GM19239 (cell line): ENCODE measurements at regions not wholly inside any gene's neighbourhood (a gene's known extent, or its start where the extent isn't known, plus 50 kb on each side); places are given as distances from the start of the nearest gene placed in this dataset.
"Not testable (repeated sequence)": the region's sequence is repeated elsewhere in the genome, so short reads cannot be mapped to it uniquely, and the experiment has no call there.

Experiments
- DNase-seq: peaks from one replicate; pipeline ENCODE4 v3.0.0; 2011; ENCODE audit warnings: low spot score; ENCODE audit not compliant: insufficient read length
- FAIRE-seq: peaks from 2 replicates; lab custom pipeline; 2011; peaks lifted over from hg19 to GRCh38; lab: Jason Lieb, UNC

DNA sequence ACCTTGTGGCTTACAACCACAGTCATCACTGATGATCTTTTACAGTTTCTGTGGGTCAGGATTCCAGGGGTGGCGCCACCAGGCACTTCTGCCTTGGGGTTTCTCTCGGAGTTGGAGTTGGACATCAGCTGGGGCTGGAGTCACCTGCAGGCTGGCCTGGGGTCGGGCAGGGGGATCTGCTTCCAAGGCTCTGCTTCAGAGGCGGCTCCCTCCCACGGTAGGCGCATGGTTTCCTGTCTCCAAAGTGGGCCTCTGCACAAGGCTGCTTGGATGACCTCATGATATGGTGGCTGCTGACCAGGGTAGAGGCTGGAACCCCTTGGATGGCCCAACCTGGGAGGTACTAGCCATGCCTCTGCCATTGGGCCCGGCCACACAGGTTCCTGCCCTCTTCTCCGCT, 170.6 kb upstream of the CIBAR2 start:
- no peak for FAIRE-seq
- no peak for DNase-seq

DNA sequence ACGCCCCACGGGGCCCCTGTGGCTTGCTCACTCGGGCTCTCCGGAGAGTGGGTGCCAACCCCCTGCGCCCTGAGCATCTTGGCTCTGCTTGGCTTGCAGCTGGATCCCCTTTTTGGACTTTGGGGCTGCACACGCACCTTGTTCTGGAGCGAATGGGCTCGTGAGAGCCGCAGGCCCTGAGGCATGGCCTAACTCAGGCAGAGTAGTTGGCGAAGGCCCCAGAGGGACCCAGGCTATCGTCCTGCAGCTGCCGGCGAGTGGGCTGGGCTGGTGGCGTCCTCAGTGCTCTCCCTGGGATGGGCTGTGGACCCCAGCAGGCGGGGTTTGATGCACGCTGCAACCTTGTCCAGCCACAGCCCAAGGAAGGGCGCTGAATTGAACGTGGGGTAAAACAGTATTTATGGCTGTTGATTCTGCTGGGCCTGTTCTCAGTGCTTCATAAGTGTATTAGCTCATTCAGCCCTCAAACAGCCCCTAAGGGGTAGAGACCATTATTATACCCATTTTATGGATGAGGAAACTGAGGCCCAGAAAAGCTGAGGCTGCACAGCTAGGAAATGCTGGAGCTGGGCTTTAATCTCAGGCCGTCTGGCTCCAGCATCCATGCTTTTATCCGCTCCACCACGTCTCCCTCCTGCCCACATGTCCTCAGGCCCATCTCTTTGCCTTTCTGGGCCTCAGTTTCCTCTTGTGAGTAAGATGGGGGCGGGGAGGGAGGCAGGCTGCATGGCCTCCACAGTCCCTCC, 171.2 kb upstream of the CIBAR2 start:
- DNase-seq (no peak), FAIRE-seq (no peak)

DNA sequence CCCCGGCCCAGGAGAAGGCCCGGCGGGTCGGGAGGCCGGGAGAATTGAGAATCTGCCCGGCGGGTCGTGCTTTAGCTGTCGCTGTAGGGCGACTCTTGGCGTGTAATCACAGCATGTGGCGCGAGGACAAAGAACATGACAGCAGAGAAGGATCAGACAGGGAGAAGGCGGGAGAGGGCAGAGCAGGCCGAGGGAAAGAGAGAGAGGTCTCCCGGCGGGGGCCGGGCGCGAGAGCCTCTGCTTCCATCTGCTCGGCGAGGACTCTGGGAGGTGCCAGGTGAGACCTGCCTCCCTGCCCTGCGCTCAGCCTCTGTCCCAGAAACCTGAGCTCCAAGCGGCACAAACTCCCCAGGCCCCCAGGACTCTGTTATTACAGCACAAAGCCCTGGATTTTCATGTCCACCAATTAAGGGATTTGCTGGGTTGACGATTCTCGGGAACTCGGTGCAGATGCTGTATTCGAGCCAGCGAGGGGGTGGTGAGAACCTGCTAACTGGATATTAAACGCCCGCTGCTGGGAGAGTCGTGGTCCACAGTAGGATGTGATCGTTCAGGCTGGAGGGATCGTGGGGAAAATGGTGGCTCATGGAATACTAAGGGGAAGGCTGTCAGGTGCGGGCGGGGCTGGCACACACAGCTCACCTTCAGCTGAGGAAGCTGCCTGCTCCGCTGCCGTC, 172.0 kb upstream of the CIBAR2 start:
- no peak for DNase-seq
- no peak for FAIRE-seq

DNA sequence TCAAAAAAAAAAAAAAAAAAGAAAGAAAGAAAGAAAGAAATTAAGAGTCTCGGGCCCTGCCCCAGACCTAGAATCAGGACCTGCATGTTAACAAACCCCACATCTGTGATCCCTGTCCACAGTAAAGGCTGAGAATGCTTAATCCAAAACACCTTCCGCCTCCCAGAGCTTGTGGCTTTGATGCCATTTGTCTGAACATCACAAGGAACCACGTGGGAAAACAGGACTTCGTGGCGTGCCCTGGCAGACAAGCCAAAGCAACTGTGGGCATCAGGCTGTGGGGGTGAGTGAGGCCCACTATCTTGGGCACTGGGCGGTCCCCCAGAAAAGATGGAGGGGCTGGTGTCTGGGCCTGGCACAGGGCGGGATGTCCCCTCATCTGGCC, 173.4 kb upstream of the CIBAR2 start:
- FAIRE-seq = no peak
- DNase-seq = no peak

DNA sequence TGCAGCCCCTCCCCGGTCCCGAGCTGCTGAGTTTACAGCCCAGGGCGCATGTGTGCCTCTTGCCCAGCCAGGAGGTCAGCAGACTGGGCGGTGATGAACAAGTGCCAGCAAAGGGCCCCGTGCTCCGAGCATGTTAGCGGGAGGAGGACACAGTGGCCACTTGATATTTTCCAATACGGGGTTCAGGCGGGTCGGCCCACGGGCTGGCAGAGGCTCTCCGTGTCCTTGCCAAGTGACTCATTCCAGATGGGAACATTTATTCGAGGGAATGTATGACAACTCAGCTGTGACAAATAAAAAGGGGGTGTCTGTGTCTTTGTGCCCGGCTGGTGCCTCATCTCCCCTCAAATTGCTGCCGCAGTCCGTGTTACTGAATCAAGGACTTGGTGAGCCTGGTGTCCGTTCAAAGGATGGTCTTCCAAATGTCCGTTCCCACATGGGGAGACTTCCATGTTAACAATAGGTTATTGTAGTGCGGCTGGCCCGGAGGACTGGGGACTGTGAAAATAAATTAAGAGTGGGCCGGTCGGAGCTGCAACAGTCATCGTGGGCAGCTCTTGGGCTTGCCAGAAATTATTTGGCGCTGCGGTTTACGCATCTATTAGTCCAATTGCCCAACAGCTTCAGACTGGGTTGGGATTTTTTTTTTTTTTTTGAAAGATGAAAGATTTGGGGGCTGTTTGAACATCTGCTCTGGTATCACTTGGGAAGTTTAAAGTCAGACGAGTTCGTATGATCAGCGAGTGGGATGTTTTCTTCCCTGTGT, 174.0 kb upstream of the CIBAR2 start:
- no peak for FAIRE-seq
- DNase-seq = no peak

DNA sequence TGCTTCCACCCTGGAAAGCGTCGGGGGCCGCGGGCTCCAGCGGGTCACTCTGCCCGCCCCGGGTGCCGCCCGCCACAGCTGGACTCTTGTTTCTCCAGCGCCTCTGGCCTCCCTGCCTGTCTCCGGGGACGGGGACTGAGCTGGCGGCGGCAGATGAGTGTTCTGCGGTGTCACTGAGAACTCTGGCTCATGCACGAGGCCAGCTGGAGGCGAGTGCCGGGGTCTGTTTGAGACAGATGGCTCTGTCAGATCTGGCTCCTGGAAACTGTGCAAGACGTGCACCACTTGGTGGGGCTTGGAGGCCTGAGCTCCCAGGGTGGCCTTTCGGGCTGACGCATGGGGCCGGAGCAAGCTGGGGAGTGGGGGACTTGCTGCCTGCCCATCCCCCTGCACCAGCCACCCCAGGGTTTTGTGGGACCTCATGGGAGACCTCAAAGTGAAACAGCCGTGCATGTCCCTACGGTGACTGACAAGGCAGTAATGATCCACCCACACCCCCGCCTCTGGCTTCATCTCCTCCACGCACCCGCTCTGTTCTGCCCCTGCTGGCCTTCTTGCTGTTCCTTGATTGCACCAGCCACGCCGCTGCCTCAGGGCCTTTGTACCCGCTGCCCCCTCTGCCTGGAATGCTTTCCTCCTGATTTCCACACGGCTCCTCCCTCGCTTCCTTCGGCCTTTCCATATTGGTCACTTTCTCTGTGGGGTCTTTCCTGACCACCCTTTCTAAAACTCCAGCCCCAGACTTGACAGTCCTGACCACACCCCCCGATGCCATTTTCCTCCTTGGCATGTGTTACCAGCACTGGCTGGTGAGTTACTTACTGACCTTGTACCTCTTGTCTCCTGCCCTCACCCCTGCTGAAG, 174.9 kb upstream of the CIBAR2 start:
- no peak for FAIRE-seq
- no peak for DNase-seq

DNA sequence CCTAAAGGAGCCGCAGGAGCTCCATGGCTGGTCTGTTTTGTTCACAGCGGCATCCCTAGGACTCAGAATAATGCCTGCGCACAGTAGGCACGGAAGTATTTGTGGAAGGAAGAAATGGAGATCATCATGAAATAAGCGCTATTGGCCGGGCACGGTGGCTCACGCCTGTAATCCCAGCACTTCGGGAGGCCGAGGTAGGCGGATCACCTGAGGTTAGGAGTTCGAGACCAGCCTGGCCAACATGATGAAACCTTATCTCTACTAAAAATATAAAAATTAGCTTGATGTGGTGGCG, 175.5 kb upstream of the CIBAR2 start:
- not testable (repeated sequence) for DNase-seq, FAIRE-seq

DNA sequence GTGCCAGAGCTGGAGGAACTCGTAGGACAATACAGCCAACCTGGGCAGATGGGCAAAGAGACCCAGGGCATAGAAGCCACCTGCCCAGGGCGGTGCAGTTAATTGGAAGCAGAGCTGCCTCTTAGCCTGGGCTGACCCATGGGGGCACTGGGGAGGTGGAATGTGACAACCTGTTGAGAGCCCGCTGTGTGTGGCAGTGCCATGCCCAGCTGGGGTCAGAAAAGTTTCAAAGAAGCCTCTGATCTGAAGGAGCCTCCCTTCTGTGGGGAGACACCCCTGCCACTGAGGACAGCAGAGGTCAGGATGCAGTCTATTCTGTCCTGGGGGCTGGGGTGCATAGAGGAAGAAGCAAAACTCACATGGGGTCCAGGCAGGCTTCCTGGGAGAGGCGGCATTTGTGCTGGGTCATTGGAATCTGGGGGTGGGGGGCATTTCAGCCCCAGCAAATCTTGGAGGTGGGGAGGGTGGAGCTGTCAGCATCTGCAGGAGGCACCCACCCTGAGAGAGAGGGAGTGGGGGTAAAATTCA, 176.1 kb upstream of the CIBAR2 start:
- FAIRE-seq (no peak), DNase-seq (no peak)

DNA sequence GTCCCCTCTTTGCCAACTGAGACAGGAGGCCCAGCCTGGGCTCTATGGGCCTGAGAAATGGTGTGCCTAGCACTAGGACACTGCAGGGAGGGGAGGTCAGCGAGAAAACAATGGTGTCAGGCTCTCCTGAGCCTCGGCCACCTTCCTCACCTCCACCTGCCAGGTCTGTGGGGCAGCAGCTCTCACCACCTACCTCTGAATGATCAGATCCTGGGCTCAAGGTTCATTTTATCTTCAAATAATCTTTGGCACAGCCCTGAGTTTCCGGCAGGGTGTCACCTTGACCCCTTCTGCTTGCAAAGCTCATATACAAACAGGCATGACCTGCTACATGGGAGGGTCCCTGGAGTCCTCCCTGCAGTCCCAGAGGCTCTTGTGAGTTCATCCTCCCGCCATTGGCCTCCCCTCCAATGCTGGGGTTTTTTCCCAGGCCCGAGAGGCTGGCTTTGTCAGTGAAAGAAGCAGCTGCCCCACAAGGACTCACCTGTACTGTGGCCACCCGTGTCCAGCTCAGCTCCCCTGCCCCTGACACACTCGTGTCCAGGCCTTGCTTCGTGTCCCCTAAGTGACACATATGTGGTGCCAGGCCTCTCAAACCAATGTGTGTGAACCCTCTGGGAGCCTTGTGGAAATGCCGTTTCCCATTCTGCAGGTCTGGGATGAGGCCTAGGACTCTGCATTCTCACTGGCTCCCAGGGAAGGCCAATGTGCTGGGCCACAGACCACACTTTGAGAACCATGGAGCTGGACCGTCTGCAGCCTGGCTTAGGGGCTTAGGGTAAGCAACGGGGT, 176.8 kb upstream of the CIBAR2 start:
- FAIRE-seq (no peak), DNase-seq (no peak)

DNA sequence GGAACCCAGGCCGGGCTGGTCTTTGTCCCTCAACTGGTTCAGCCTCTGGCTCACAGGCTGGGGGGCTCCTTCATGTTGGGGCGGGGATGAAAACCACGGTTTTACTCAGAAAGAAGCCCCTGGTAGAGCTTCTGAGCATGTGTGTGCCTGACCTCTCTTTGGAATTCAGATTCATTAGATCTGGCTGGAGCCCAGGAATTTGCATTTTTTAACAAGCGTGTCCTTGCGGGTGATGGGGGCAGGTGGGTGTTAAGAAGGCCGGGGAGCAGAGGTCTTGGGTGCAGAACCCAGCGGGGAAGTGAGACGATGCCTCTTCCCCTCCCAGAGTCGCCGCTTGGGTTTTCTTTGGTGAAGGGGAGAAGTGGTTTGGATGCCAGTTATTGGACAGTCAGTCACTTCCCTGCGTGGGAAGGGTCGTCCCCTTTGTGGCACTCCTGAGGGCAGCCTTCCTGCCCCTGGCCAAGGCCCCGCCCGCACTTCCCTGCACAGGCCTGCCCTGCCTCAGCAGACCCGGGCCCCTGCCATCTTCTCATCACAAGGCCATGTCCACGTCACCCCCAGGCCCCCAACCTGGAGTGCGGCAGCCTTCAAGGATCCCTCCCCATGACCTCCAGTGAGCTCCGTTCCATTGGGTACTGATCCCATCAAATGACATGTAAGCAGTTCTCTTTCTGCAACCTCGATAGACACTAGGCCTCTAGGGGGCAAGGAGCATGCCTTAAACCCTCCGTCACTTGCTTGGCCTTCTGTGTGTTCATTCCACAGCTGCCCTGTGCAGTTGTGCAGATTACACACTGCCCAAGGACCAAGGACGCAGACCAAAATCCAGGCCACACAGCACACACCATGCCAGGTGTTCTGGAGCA, 177.7 kb upstream of the CIBAR2 start:
- DNase-seq = no peak
- no peak for FAIRE-seq

DNA sequence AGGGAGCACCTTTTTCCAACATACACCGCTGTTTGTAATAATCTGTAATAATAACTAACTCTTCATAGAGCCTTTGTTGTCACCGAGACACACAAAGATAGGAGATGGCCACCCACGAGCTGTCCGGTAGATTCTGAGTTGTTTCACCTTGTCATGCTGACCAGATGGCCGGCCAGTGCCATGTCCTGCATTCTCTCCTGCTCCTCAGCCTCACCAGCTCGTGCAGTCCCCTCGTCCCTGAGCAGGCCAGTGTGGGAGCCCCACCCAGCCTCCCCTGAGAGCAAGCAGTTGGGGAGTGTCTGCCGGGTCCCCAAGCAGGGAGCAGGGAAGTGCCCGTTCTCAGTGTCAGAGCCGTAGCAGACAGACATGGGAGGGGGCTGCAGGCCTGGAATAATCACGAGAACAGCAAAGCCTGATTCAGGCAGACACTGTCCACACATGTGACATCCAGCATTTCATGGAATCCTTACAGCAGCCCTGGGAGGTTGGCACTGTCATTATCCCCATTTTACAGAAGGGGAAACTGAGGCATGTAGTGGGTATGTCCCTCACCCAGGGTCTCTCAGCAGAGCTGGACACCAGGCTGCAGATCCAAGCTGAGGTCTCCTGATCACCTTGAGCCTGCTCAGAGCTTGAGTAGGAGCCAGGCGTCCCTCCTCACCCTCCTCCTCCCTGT, 178.5 kb upstream of the CIBAR2 start:
- no peak for FAIRE-seq
- DNase-seq = no peak

DNA sequence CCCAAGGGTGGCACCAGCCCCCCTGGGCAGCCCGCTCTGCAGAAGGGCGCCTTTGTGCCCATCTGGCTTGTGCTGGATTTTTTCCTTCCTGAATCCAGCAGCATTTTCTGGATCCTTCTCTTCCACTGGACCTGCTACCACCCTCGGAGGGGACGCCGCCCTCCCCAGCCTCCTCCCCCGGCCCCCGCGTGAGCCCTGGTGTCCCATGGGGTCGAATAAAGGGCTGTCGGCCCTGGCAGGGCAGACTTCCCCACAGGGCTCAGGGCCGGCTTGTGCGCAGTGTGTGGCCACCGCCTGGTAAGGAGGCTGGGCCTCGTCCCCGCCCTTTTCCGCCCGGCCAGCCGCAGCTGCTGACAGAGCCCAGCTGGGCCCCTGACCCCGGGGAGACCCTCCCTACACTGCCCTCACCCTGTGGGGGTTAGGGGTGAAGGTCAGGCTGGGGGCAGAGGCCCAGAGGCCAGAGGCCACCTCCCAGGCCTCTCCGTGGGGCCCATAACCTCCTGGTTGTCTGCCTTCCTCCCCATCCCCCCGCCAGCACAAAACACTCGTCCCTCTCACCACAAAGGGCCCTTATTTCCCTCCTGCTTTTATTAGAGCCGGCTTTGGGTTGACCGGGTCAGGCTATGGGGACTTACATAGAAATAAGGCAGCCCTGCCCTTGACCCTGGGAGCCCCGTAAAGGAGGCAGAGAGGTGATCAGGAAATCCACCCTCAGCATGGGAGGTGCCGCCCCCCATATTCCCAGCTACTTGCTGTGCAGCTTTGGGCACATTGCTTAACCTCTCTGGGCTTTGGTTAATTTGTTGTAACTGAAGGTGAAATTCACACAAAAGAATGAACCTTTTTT, 179.3 kb upstream of the CIBAR2 start:
- DNase-seq = no peak
- FAIRE-seq = no peak

DNA sequence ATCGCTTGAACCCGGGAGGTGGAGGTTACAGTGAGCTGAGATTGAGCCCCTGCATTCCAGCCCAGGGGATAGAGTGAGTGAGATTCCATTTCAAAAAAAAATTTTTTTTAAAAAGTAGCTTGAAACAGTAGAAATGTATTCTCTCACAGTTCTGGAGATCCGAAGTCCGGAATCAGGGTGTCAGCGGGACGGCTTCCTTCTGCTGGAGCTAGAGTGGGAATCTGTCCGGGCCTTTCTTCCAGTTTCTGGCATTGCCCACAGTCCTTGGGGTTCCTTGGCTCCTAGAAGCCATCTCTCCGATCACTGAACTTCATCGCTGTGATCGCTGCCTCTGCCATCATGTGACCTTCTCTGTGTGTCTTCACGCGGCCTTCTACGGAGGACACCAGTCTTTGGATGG, 181.2 kb upstream of the CIBAR2 start:
- no peak for FAIRE-seq

DNA sequence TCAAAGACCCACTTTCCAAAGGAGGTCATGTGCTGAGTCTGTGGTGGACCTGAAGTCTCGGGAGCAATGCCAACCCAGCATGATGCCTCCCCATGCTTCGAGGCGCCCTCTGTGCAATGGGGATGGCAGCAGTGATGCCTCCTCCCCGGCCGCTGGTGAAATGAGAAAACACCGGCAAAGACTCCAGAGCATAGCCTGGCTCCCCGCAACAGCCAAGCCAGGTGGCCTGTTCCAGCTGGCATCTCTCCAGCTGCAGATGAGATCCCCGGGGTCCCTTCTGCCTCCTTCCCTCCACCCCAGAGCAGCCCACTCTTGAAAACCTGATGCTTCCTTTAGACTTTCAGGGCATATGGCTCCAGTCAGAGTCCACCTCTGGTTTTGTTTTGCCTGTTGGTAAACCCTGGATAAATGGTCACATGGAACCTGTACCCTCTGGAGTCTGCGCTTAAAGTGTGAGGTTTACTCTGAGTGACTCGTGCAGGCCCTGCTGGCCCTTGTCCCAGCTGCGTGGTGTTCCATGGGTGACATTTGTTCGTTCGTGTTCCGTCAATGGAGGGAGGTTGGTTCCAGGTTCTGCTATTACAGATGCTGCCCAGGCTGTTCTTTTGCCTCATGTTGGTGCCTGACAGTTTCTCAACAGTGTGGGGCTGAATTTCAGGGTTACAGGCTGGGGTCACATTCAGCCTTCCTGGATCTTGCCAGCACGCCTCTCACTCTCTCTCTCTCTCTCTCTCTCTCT, 181.8 kb upstream of the CIBAR2 start:
- DNase-seq = no peak
- FAIRE-seq = no peak

More for the DNA sequence above, 181.2 kb upstream of the CIBAR2 start:
- DNase-seq = no peak

DNA sequence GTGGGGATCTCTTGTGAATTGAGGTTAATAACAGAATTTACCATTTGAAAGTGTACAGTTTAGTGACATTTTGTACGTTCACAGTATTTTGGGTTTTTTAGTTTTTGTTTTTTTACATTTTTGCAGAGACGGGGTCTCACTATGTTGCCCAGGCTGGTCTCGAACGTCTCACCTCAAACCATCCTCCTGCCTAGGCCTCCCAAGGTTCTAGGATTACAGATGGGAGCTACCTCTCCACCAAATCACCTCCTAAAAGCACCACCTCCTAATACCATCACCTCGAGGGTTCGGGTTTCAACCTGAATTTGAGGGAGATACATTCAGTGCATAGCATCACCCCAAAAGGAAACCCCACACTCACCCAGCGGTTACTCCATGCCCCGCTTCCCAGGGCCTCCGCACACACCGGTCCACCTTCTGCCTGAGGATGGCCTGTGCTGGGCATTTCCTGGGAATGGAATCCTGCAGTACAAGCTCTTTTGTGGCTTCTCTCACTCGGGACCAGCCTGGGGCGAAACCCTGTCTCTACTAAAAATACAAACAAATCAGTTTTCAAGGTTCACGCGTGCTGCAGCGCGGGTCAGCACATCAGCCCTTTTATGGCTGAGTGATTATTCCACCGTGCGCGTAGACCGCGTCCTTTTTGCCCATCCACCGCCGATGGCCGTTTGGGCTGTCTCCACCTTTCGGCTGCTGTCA, 182.7 kb upstream of the CIBAR2 start:
- FAIRE-seq (no peak), DNase-seq (no peak)
